GF-D8 (cell line): ENCODE measurements at regions not wholly inside any gene's neighbourhood (a gene's known extent, or its start where the extent isn't known, plus 50 kb on each side); places are given as distances from the start of the nearest gene placed in this dataset.

Experiments
- DNase-seq: peaks from one replicate; lab custom pipeline; 2025; lab: John Stamatoyannopoulos, UW

GRCh38 chr10:78516756-78517155 lies 483.1 kb downstream of the RPS24 start:
- DNase-seq, result no peak

- DNase-seq, result no peak
These were observed 484.6 kb downstream of the RPS24 start for GRCh38 chr10:78518224-78518623.

GRCh38 chr10:78520737-78521430 lies 487.2 kb downstream of the RPS24 start:
- DNase-seq, result no peak

GRCh38 chr10:78523453-78523852 lies 489.8 kb downstream of the RPS24 start:
- DNase-seq, result no peak

- DNase-seq, result no peak
These were observed 490.7 kb downstream of the RPS24 start for GRCh38 chr10:78524342-78524741.

GRCh38 chr10:78524941-78525340 lies 491.3 kb downstream of the RPS24 start:
- no peak for DNase-seq

GRCh38 chr10:78526347-78526746 lies 492.7 kb downstream of the RPS24 start:
- DNase-seq, result no peak

- no peak for DNase-seq
These were observed 493.6 kb downstream of the RPS24 start for GRCh38 chr10:78527296-78527695.

- DNase-seq, result no peak
These were observed 495.1 kb downstream of the RPS24 start for GRCh38 chr10:78528749-78529204.

- no peak for DNase-seq
These were observed 495.6 kb downstream of the RPS24 start for GRCh38 chr10:78529262-78529661.

GRCh38 chr10:78531088-78531487 lies 497.4 kb downstream of the RPS24 start:
- DNase-seq, result no peak

- no peak for DNase-seq
These were observed 498.9 kb downstream of the RPS24 start for GRCh38 chr10:78532480-78533042.

GRCh38 chr10:78533098-78533497 lies 499.4 kb downstream of the RPS24 start:
- no peak for DNase-seq

GRCh38 chr10:78533776-78534175 lies 500.1 kb downstream of the RPS24 start:
- no peak for DNase-seq

- no peak for DNase-seq
These were observed 502.1 kb downstream of the RPS24 start for GRCh38 chr10:78535716-78536218.

- no peak for DNase-seq
These were observed 503.4 kb downstream of the RPS24 start for GRCh38 chr10:78537018-78537417.

GRCh38 chr10:78539247-78539766 lies 505.6 kb downstream of the RPS24 start:
- no peak for DNase-seq

- no peak for DNase-seq
These were observed 506.9 kb downstream of the RPS24 start for GRCh38 chr10:78540355-78541076.

- no peak for DNase-seq
These were observed 507.9 kb downstream of the RPS24 start for GRCh38 chr10:78541481-78542140.

- no peak for DNase-seq
These were observed 508.5 kb downstream of the RPS24 start for GRCh38 chr10:78542141-78542489.

- DNase-seq, result no peak
These were observed 508.9 kb downstream of the RPS24 start for GRCh38 chr10:78542521-78542920.

- DNase-seq, result no peak
These were observed 509.5 kb downstream of the RPS24 start for GRCh38 chr10:78543031-78543748.
